ENCODE measurements at regions not wholly inside any gene's neighbourhood (a gene's known extent, or its start where the extent isn't known, plus 50 kb on each side); places are given as distances from the start of the nearest gene placed in this dataset.
"Not testable (repeated sequence)": the region's sequence is repeated elsewhere in the genome, so short reads cannot be mapped to it uniquely, and the experiment has no call there.

GRCh38 chr17:64742326-64742725, 80.2 kb upstream of the SMURF2 start:
- Histone ChIP-seq H3K4me3 (no peak overlapping the region), H3K36me3 (no peaks in the 10 kb centered on the region), H3K27ac (no peak overlapping the region), H3K27me3 (replicated peaks; ENCODE audit: insufficient read depth) (no peaks in the 10 kb centered on the region), H3K4me1 (replicated peaks) (no peaks in the 10 kb centered on the region), H3K9me3 (no peaks in the 10 kb centered on the region)
- TF ChIP-seq CTCF (IDR thresholded peaks at IDR 0.05), result no peak
- no peak for TF ChIP-seq POLR2A (IDR thresholded peaks at IDR 0.05)
- TF ChIP-seq POLR2AphosphoS5 (IDR thresholded peaks at IDR 0.05), result no peak
- intact Hi-C loops (cut with DNase I), result no loop called here
- WGBS, result 59% methylated on average over 7 of the region's 7 CpGs
- DNase-seq (ENCODE audit: low spot score), result no peak

- H3K27me3 ChIP-seq (replicated peaks; ENCODE audit: insufficient read depth); H3K36me3 ChIP-seq; DNase-seq (ENCODE audit: low spot score); H3K4me3 ChIP-seq; H3K27ac ChIP-seq; H3K9me3 ChIP-seq; intact Hi-C loops (cut with DNase I); H3K4me1 ChIP-seq (replicated peaks): not testable (repeated sequence)
- 57% methylated on average over 3 of the region's 3 CpGs for WGBS
Measured at GRCh38 chr17:64741916-64742315, 79.8 kb upstream of the SMURF2 start.

GRCh38 chr17:64741038-64741641, 79.0 kb upstream of the SMURF2 start:
- no peaks in the 10 kb centered on the region for H3K36me3 ChIP-seq
- no peak overlapping the region for H3K4me3 ChIP-seq
- no peak overlapping the region for H3K27ac ChIP-seq
- H3K27me3 ChIP-seq (replicated peaks; ENCODE audit: insufficient read depth), result no peaks in the 10 kb centered on the region
- intact Hi-C loops (cut with DNase I), result no loop called here
- 27% methylated on average over 6 of the region's 6 CpGs for WGBS
- TF ChIP-seq POLR2AphosphoS5 (IDR thresholded peaks at IDR 0.05), result no peak
- TF ChIP-seq POLR2A (IDR thresholded peaks at IDR 0.05), result no peak
- no peak for TF ChIP-seq CTCF (IDR thresholded peaks at IDR 0.05)
- no peaks in the 10 kb centered on the region for H3K9me3 ChIP-seq
- H3K4me1 ChIP-seq (replicated peaks), result no peaks in the 10 kb centered on the region
- no peak for DNase-seq (ENCODE audit: low spot score)

- TF ChIP-seq CTCF (IDR thresholded peaks at IDR 0.05), result no peak
- no peaks in the 10 kb centered on the region for H3K36me3 ChIP-seq
- WGBS, result 74% methylated on average over 9 of the region's 9 CpGs
- no peaks in the 10 kb centered on the region for H3K27me3 ChIP-seq (replicated peaks; ENCODE audit: insufficient read depth)
- no peaks in the 10 kb centered on the region for H3K4me1 ChIP-seq (replicated peaks)
- DNase-seq (ENCODE audit: low spot score), result no peak
- no peak overlapping the region for H3K27ac ChIP-seq
- intact Hi-C loops (cut with DNase I), result no loop called here
- no peaks in the 10 kb centered on the region for H3K9me3 ChIP-seq
- no peak overlapping the region for H3K4me3 ChIP-seq
Measured at GRCh38 chr17:64739316-64740058, 77.4 kb upstream of the SMURF2 start.

- peak in 3 of 4 experiments; percentile 40 to 51 (median 47) for TF ChIP-seq CTCF (IDR thresholded peaks at IDR 0.05)
- TF ChIP-seq POLR2A (IDR thresholded peaks at IDR 0.05), result no peak
- DNase-seq (ENCODE audit: low spot score), result peak; percentile 7
- intact Hi-C loops (cut with DNase I), result no loop called here
- no peak overlapping the region for H3K4me3 ChIP-seq
- WGBS, result 57% methylated on average over 8 of the region's 8 CpGs
- no peak overlapping the region for H3K27ac ChIP-seq
- no peaks in the 10 kb centered on the region for H3K9me3 ChIP-seq
- H3K27me3 ChIP-seq (replicated peaks; ENCODE audit: insufficient read depth), result no peaks in the 10 kb centered on the region
- H3K36me3 ChIP-seq, result no peaks in the 10 kb centered on the region
- H3K4me1 ChIP-seq (replicated peaks), result no peaks in the 10 kb centered on the region
Measured at GRCh38 chr17:64736804-64737492, 74.8 kb upstream of the SMURF2 start.
